ENCODE measurements at regions not wholly inside any gene's neighbourhood (a gene's known extent, or its start where the extent isn't known, plus 50 kb on each side); places are given as distances from the start of the nearest gene placed in this dataset.

DNA sequence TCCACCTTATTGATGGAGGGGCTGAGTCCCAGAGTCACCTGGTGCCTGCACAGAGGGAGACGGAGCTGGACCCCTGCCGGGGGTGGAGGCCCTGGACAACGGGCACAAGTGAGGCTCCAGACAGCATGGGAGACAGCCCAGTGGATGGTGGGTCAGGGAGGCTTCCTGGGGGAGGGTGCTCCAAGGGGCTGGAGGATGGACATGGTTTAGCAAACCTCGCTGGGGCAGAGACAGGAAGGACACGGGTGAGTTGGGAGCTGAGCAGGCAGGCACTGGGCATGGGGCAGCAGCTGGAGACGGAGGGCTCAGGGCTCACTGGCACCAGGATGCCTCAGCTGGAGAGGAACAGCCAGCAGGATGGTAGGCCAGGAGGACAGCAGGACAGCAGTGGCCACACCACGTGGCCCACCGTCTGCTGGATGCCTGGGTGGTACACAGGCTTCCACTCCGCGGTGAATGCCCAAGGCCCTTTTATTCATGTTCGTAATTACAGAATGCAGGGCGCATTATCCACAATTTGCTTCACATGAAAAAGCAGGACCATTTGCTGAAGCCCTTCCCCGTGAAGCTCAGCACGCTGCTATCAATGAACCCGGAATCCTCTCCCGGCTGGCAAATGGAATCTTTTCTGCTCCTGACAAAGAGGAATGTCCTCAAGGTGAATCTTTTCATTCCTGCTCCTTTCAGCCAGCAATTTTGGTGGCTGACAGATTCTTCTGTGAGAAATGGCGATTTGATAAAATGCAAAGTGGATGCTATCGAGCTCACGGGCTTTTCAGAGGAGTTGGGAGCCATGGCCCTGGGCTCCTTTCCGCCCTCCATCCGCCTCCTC is 138.1 kb upstream of the C14orf180 start (continued):
- no peak for TF ChIP-seq TAF9B (IDR thresholded peaks at IDR 0.05; ENCODE audit: partially characterized antibody)
- TF ChIP-seq PHF8 (IDR thresholded peaks at IDR 0.05; ENCODE audit: borderline replicate concordance, low read length), result no peak
- no peak for TF ChIP-seq ZBTB8A (IDR thresholded peaks at IDR 0.05; ENCODE audit: partially characterized antibody)
- no peak for TF ChIP-seq HNRNPLL (IDR thresholded peaks at IDR 0.05; ENCODE audit: low read depth, low read length, poor library complexity, severe bottlenecking)
- TF ChIP-seq E2F3 (CRISPR knock-in tag; IDR thresholded peaks at IDR 0.05), result no peak

DNA sequence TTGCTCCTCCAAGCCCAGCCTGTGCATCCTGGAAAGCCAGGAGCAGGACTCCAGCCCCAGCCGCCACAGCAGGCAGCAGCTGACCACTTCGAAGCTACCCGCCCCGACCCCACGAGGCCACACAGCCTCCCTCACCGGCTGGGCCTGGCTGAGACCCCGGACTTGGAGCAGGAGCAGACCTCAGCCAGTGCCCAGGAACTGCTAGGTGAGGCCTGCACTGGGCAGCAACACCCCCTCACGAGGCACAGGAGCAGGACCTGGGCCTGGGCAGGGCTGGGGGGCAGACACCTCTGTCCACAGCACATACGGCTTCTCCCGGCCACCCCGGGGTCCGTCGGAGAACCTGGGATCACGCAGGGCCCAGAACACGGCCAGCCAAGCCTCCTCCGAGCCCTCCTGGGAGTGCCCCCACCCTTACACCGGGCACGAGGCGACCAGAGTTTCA is 137.4 kb upstream of the C14orf180 start:
- H3K4me3 ChIP-seq, result no peak overlapping the region
- no peaks in the 10 kb centered on the region for H3K36me3 ChIP-seq (ENCODE audit: control insufficient read depth, insufficient read depth, low read length)
- no peak overlapping the region for H2AFZ ChIP-seq (ENCODE audit: low read depth, low read length)
- POLR2A ChIA-PET, result interaction anchor here (0.7 kb wide), 1 partner anchor 83 kb away, joined by 3 read pairs; no protein-coding TSS in a partner anchor
- H4K20me1 ChIP-seq (replicated peaks; ENCODE audit: control insufficient read depth, insufficient read depth, low read length), result no peaks in the 10 kb centered on the region
- CTCF ChIA-PET (ENCODE audit: low intra/inter-chr PET ratio), result no interaction called here
- intact Hi-C loops (cut with micrococcal nuclease), result no loop called here
- H3K79me2 ChIP-seq (ENCODE audit: control insufficient read depth, insufficient read depth, low read length), result no peaks in the 10 kb centered on the region
- no peaks in the 10 kb centered on the region for H3K9me1 ChIP-seq (ENCODE audit: control insufficient read depth, insufficient read depth, low read length)
- ATAC-seq (no peak), DNase-seq (ENCODE audit: extremely low read depth in 1 of 4, low spot score in 3 of 4) (no peak), FAIRE-seq (no peak)
- H3K9ac ChIP-seq (ENCODE audit: insufficient read depth in 1 of 2, low read depth in 2 of 2, low read length in 2 of 2), result no peak overlapping the region
- BruUV-seq (replicated peaks), result no TSS peak
- 4% methylated on average over 5 of the region's 19 CpGs for WGBS (ENCODE audit: insufficient coverage, low coverage, missing lambda C conversion rate)
- no peak overlapping the region for H3K4me2 ChIP-seq (ENCODE audit: insufficient read depth, low read length)
- H3K9me3 ChIP-seq (replicated peaks; ENCODE audit: control insufficient read depth, insufficient read depth, low read depth, low read length), result no peaks in the 10 kb centered on the region
- in situ Hi-C loops (cut with MboI), result no loop called here
- peaks cover 0 to 6% of the 10 kb centered on the region in 2 experiments; a peak in 3 of 5 replicates for H3K27me3 ChIP-seq (ENCODE audit: control insufficient read depth in 2 of 2, insufficient read depth in 2 of 2, low read length in 2 of 2)
- H3K4me1 ChIP-seq (replicated peaks in 1 of 2; ENCODE audit: control insufficient read depth in 2 of 2, insufficient read depth in 2 of 2, low read length in 2 of 2), result no peaks in the 10 kb centered on the region
- no peak overlapping the region for H3K27ac ChIP-seq (ENCODE audit: extremely low read depth, low read depth, low read length)
- no peak for TF ChIP-seq HNRNPUL1 (IDR thresholded peaks at IDR 0.05; ENCODE audit: low read length)
- no peak for TF ChIP-seq ZNF589 (CRISPR knock-in tag; IDR thresholded peaks at IDR 0.05; ENCODE audit: low read depth)
- TF ChIP-seq EHMT2 (IDR thresholded peaks at IDR 0.05), result no peak
- TF ChIP-seq ZNF253 (CRISPR knock-in tag; conservative IDR thresholded peaks at IDR 0.05), result no peak
- TF ChIP-seq ELF2 (CRISPR knock-in tag; IDR thresholded peaks at IDR 0.05), result no peak
- no peak for TF ChIP-seq MTA1 (IDR thresholded peaks at IDR 0.05; ENCODE audit: borderline replicate concordance)
- TF ChIP-seq, protein P1, sequence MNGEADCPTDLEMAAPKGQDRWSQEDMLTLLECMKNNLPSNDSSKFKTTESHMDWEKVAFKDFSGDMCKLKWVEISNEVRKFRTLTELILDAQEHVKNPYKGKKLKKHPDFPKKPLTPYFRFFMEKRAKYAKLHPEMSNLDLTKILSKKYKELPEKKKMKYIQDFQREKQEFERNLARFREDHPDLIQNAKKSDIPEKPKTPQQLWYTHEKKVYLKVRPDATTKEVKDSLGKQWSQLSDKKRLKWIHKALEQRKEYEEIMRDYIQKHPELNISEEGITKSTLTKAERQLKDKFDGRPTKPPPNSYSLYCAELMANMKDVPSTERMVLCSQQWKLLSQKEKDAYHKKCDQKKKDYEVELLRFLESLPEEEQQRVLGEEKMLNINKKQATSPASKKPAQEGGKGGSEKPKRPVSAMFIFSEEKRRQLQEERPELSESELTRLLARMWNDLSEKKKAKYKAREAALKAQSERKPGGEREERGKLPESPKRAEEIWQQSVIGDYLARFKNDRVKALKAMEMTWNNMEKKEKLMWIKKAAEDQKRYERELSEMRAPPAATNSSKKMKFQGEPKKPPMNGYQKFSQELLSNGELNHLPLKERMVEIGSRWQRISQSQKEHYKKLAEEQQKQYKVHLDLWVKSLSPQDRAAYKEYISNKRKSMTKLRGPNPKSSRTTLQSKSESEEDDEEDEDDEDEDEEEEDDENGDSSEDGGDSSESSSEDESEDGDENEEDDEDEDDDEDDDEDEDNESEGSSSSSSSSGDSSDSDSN (IDR thresholded peaks at IDR 0.05; ENCODE audit: borderline replicate concordance in 1 of 2, low read depth in 2 of 2, low read length in 2 of 2), result no peak
- TF ChIP-seq GTF2A2 (tag; IDR thresholded peaks at IDR 0.05), result no peak

All from K562 (cell line).